GM21526 (cell line): ENCODE measurements at regions not wholly inside any gene's neighbourhood (a gene's known extent, or its start where the extent isn't known, plus 50 kb on each side); places are given as distances from the start of the nearest gene placed in this dataset.

Experiments used
- ATAC-seq: cut with Tn5 transposase; IDR thresholded peaks from one replicate; pipeline ENCODE4 v1.9.1; 2021; ENCODE audit warnings: moderate library complexity; ENCODE audit not compliant: unreplicated experiment, low FRiP score

- no peak for ATAC-seq
These were observed 462.0 kb upstream of the SYT1 start for GRCh38 chr12:78402366-78403134.

GRCh38 chr12:78403136-78403535 lies 461.4 kb upstream of the SYT1 start:
- ATAC-seq = no peak

GRCh38 chr12:78403681-78404080 lies 460.9 kb upstream of the SYT1 start:
- no peak for ATAC-seq

GRCh38 chr12:78406213-78406612 lies 458.4 kb upstream of the SYT1 start:
- no peak for ATAC-seq

- peak; percentile 95 for ATAC-seq
These were observed 457.7 kb upstream of the SYT1 start for GRCh38 chr12:78406828-78407227.

- no peak for ATAC-seq
These were observed 456.9 kb upstream of the SYT1 start for GRCh38 chr12:78407722-78408121.

- ATAC-seq = no peak
These were observed 450.5 kb upstream of the SYT1 start for GRCh38 chr12:78414071-78414470.

GRCh38 chr12:78418919-78419318 lies 445.7 kb upstream of the SYT1 start:
- peak; percentile 71 for ATAC-seq

GRCh38 chr12:78419513-78419912 lies 445.1 kb upstream of the SYT1 start:
- ATAC-seq = no peak

- no peak for ATAC-seq
These were observed 443.6 kb upstream of the SYT1 start for GRCh38 chr12:78420991-78421390.

- no peak for ATAC-seq
These were observed 434.0 kb upstream of the SYT1 start for GRCh38 chr12:78430551-78430950.

- no peak for ATAC-seq
These were observed 432.6 kb upstream of the SYT1 start for GRCh38 chr12:78431931-78432330.

- no peak for ATAC-seq
These were observed 424.9 kb upstream of the SYT1 start for GRCh38 chr12:78439666-78440065.

- no peak for ATAC-seq
These were observed 422.7 kb upstream of the SYT1 start for GRCh38 chr12:78441737-78442453.

- ATAC-seq = no peak
These were observed 422.1 kb upstream of the SYT1 start for GRCh38 chr12:78442454-78442801.

- no peak for ATAC-seq
These were observed 418.0 kb upstream of the SYT1 start for GRCh38 chr12:78446555-78446954.

GRCh38 chr12:78447373-78447772 lies 417.2 kb upstream of the SYT1 start:
- no peak for ATAC-seq

- ATAC-seq = no peak
These were observed 415.9 kb upstream of the SYT1 start for GRCh38 chr12:78448692-78449091.

- no peak for ATAC-seq
These were observed 408.6 kb upstream of the SYT1 start for GRCh38 chr12:78455991-78456390.

- ATAC-seq = peak; percentile 100
These were observed 406.6 kb upstream of the SYT1 start for GRCh38 chr12:78457938-78458337.

- ATAC-seq = no peak
These were observed 394.0 kb upstream of the SYT1 start for GRCh38 chr12:78470354-78471195.
